Activated naive CD4-positive, alpha-beta T cell treated with anti-CD3 and anti-CD28 coated beads, Interleukin-2, amount 10 ng/mL, durations not matched to agents 7 days and 5 days (primary cell): ENCODE measurements at regions not wholly inside any gene's neighbourhood (a gene's known extent, or its start where the extent isn't known, plus 50 kb on each side); places are given as distances from the start of the nearest gene placed in this dataset.
"Not testable (repeated sequence)": the region's sequence is repeated elsewhere in the genome, so short reads cannot be mapped to it uniquely, and the experiment has no call there.

ENCODE experiments used
- CTCF ChIA-PET: fragments of 350-600 bp; sonication (Branson Sonifier 250); formaldehyde crosslinking; loops from one replicate; lab custom pipeline; 2021; ENCODE audit warnings: antibody characterized with exemption; lab: Charles Lee
- DNase-seq: peaks from one replicate; pipeline ENCODE4 v3.0.0-alpha.2; 2020
- H3K27ac Mint-ChIP-seq: one replicate; pipeline ENCODE4 v1.8.0; 2021; ENCODE audit warnings: mild to moderate bottlenecking, moderate library complexity, mixed read lengths
- H3K27me3 Mint-ChIP-seq: one replicate; pipeline ENCODE4 v1.8.0; 2021; ENCODE audit warnings: mild to moderate bottlenecking, mixed read lengths
- H3K36me3 Mint-ChIP-seq: one replicate; pipeline ENCODE4 v1.8.0; 2021; ENCODE audit warnings: mixed read lengths
- H3K4me1 Mint-ChIP-seq: one replicate; pipeline ENCODE4 v1.8.0; 2021; ENCODE audit warnings: mixed read lengths
- H3K4me3 Mint-ChIP-seq: one replicate; pipeline ENCODE4 v1.8.0; 2021; ENCODE audit warnings: mild to moderate bottlenecking, moderate library complexity, mixed read lengths
- H3K9me3 Mint-ChIP-seq: one replicate; pipeline ENCODE4 v1.8.0; 2021; ENCODE audit warnings: mixed read lengths

DNA sequence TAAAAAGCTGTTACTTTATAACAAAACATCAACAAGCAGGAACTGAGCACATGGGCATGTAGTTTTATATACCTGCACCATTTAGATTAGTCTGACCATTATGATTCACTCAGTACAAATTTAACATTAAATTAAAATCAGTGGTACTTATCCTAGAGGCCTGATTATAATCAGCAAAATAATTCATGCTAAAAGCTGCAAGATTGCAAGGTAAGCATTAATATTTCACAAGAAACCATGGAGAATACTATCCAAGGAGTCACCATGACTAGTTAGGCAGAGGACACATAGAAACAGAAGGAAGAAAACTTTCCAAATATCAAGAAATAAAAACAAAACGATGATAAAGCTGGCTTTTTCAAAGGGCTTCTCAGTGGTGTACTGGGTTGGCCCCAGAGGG, 297.5 kb downstream of the KLF13 start:
- DNase-seq, H3K9me3 Mint-ChIP-seq, H3K27me3 Mint-ChIP-seq, CTCF ChIA-PET, H3K36me3 Mint-ChIP-seq, H3K4me3 Mint-ChIP-seq, H3K4me1 Mint-ChIP-seq, H3K27ac Mint-ChIP-seq: not testable (repeated sequence)

DNA sequence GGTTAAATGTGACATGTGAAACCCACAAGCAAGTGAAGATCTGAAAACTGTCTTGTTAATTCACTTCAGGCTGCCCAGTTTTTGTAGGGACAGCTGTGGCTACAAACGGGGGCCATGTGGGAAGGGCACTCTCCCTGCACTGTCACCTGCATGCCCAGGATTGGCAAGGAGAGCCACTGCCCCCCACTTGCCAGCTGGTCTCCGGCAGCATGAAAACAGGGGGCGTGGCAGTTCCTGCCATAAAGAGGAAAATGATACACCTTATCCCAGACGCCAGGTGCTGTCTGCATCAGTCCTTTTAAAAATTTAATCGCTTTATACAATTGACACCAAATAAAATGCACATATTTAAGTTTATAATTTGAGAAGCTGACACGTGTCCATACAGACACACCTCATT, 309.1 kb downstream of the KLF13 start:
- H3K27ac Mint-ChIP-seq, H3K36me3 Mint-ChIP-seq, H3K9me3 Mint-ChIP-seq, H3K27me3 Mint-ChIP-seq, H3K4me3 Mint-ChIP-seq, DNase-seq, CTCF ChIA-PET, H3K4me1 Mint-ChIP-seq: not testable (repeated sequence)

DNA sequence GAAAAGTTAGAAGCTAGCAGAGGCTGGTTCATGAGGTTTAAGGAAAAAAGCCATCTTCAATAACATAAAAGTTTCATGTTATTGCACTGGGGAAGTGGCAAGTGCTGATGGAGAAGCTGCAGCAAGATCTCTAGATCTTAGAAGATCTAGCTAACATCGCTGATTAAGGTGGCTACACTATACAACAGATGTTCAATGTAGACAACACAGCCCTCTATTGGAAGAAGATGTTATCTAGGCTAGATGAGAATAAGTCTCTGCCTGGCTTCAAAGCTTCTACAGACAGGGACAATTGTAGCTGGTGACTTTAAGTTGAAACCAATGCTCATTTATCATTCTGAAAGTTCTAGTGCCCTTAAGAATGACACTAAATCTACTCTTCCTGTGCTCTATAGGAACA, 310.3 kb downstream of the KLF13 start:
- H3K27ac Mint-ChIP-seq, DNase-seq, H3K9me3 Mint-ChIP-seq: not testable (repeated sequence)

GRCh38 chr15:31643955-31644354, 317.3 kb downstream of the KLF13 start:
- H3K27ac Mint-ChIP-seq, H3K36me3 Mint-ChIP-seq, H3K4me3 Mint-ChIP-seq, CTCF ChIA-PET, H3K4me1 Mint-ChIP-seq, DNase-seq, H3K9me3 Mint-ChIP-seq: not testable (repeated sequence)
- H3K27me3 Mint-ChIP-seq: peaks cover 21% of the 10 kb centered on the region

More for the DNA sequence above, 310.3 kb downstream of the KLF13 start:
- CTCF ChIA-PET, H3K36me3 Mint-ChIP-seq, H3K4me1 Mint-ChIP-seq, H3K27me3 Mint-ChIP-seq, H3K4me3 Mint-ChIP-seq: not testable (repeated sequence)

DNA sequence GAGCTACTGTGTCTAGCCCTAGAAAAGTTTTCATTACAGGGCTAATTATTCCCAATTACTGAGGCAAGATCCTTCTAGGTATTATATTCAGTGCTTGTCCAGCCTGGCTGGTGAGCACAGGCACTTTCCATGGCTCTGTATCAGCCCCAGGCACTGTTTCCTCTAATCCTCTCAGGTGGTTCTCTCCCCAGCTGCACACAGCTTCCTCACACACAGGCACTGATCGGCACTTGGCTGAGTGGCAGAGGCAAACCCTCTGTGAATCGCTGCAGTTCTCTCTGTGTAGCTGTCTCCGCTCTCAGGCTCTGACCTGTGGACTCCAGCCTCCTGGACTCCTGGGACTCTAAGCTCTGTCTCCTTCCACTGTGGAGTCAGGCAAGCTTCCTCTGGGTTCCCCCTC, 318.1 kb downstream of the KLF13 start:
- H3K4me1 Mint-ChIP-seq, H3K9me3 Mint-ChIP-seq, H3K4me3 Mint-ChIP-seq, DNase-seq, H3K27ac Mint-ChIP-seq, CTCF ChIA-PET, H3K36me3 Mint-ChIP-seq: not testable (repeated sequence)
- H3K27me3 Mint-ChIP-seq: peaks cover 20% of the 10 kb centered on the region

DNA sequence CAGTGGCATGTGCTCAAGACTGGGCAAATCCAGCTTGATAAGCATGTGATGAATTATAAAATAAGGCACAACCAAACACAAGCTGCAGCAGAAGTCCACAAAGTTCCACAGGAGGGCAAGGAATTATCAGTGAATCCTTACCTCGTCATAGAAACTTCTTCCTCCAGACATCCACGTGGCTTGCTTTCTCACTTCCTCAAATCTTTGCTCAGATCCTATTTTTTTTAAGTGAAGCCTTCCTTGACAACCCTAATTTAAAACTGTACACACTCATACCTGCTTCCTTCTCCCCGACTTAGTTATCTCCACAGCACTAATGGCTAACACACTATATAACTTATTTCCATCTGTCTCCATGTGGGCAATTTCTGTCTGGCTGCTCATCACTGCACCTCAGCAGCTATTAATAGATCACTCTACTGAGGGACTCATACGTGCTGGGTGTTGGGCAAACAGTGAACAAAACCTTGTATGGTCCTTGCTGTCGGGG, 320.7 kb downstream of the KLF13 start:
- not testable (repeated sequence) for H3K9me3 Mint-ChIP-seq, H3K4me3 Mint-ChIP-seq
- H3K27me3 Mint-ChIP-seq: peaks cover 20% of the 10 kb centered on the region

GRCh38 chr15:31649634-31650033, 323.0 kb downstream of the KLF13 start:
- H3K9me3 Mint-ChIP-seq, DNase-seq, H3K4me3 Mint-ChIP-seq, H3K27ac Mint-ChIP-seq, H3K4me1 Mint-ChIP-seq, H3K36me3 Mint-ChIP-seq, CTCF ChIA-PET: not testable (repeated sequence)
- H3K27me3 Mint-ChIP-seq: peaks cover 20% of the 10 kb centered on the region

More for the DNA sequence above, 320.7 kb downstream of the KLF13 start:
- CTCF ChIA-PET, H3K36me3 Mint-ChIP-seq, H3K4me1 Mint-ChIP-seq, DNase-seq, H3K27ac Mint-ChIP-seq: not testable (repeated sequence)

- H3K4me3 Mint-ChIP-seq, H3K9me3 Mint-ChIP-seq, H3K4me1 Mint-ChIP-seq, CTCF ChIA-PET, H3K36me3 Mint-ChIP-seq, H3K27ac Mint-ChIP-seq: not testable (repeated sequence)
- DNase-seq: peak; percentile 74
- peaks cover 16% of the 10 kb centered on the region for H3K27me3 Mint-ChIP-seq
Measured at GRCh38 chr15:31650055-31650701, 323.5 kb downstream of the KLF13 start.

GRCh38 chr15:31656915-31657314, 330.3 kb downstream of the KLF13 start:
- H3K4me1 Mint-ChIP-seq, CTCF ChIA-PET, DNase-seq, H3K4me3 Mint-ChIP-seq, H3K27ac Mint-ChIP-seq, H3K27me3 Mint-ChIP-seq, H3K9me3 Mint-ChIP-seq, H3K36me3 Mint-ChIP-seq: not testable (repeated sequence)

GRCh38 chr15:31660816-31661215, 334.2 kb downstream of the KLF13 start:
- Mint-ChIP-seq H3K9me3 (no peaks in the 10 kb centered on the region), H3K27me3 (no peaks in the 10 kb centered on the region)
- CTCF ChIA-PET: no interaction called here

DNA sequence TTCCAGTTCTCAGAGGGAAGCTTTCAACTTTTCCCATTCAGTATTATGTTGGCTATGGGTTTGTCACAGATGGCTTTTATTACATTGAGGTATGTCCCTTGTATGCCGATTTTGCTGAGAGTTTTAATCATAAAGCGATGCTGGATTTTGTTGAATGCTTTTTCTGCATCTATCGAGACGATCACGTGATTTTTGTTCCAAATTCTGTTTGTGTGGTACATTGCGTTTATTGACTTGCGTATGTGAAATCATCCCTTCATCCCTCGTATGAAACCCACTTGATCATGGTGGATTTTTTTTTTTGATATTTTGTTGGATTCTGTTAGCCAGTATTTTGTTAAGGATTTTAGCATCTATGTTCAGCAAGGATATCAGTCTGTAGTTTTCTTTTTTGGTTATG, 339.1 kb downstream of the KLF13 start:
- H3K4me3 Mint-ChIP-seq, H3K27me3 Mint-ChIP-seq, H3K27ac Mint-ChIP-seq, H3K4me1 Mint-ChIP-seq, DNase-seq, CTCF ChIA-PET, H3K9me3 Mint-ChIP-seq, H3K36me3 Mint-ChIP-seq: not testable (repeated sequence)

More at GRCh38 chr15:31660816-31661215, 334.2 kb downstream of the KLF13 start:
- no peak overlapping the region for H3K4me3 Mint-ChIP-seq
- no peak for DNase-seq
- H3K4me1 Mint-ChIP-seq: no peaks in the 10 kb centered on the region
- H3K27ac Mint-ChIP-seq: no peak overlapping the region
- no peaks in the 10 kb centered on the region for H3K36me3 Mint-ChIP-seq

- CTCF ChIA-PET, H3K9me3 Mint-ChIP-seq, H3K27ac Mint-ChIP-seq, H3K4me1 Mint-ChIP-seq, H3K4me3 Mint-ChIP-seq, H3K36me3 Mint-ChIP-seq, DNase-seq: not testable (repeated sequence)
- peaks cover 11% of the 10 kb centered on the region for H3K27me3 Mint-ChIP-seq
Measured at GRCh38 chr15:31669158-31669908, 342.7 kb downstream of the KLF13 start.

- peaks cover 17% of the 10 kb centered on the region for H3K27me3 Mint-ChIP-seq
- DNase-seq, H3K9me3 Mint-ChIP-seq, H3K36me3 Mint-ChIP-seq, H3K4me3 Mint-ChIP-seq, H3K27ac Mint-ChIP-seq, CTCF ChIA-PET, H3K4me1 Mint-ChIP-seq: not testable (repeated sequence)
Measured at GRCh38 chr15:31673263-31673662, 346.6 kb downstream of the KLF13 start.

DNA sequence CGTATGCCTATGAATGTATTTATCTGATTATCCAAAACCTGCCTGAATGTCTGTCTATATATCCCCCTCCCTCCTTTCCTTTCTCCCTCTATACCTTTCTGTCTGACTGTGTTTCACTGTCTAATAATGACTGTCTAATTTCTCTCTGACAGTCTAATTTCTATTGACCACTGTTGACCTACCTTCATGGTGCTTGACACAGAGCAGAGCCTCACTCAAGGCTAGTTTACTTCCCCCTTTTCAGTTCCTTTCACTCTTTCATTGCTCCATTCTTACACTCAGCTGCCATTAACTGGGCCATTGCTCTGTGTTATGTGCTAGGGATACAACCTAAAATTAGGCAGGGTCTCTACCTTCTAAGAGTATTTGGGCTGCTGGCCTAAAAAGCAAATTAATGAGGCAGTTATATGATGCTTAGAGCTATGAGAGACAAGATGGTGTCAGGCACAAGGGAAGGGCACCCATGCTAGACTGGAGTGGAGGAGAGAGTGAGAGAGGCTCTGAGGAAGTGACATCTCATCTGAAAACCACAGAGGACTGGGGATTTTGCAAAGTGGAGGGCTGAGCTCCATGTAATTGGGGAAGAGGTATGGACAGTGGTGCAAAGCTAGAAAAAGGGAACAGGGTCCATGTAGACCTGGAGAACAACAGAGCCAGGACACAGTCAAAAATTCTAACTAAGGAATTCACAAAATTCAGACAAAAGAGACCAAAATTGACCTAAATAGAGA, 348.6 kb upstream of the CHRNA7 start:
- H3K4me1 Mint-ChIP-seq, H3K36me3 Mint-ChIP-seq, H3K4me3 Mint-ChIP-seq, H3K9me3 Mint-ChIP-seq, H3K27ac Mint-ChIP-seq, CTCF ChIA-PET, DNase-seq: not testable (repeated sequence)
- H3K27me3 Mint-ChIP-seq: peaks cover 16% of the 10 kb centered on the region

DNA sequence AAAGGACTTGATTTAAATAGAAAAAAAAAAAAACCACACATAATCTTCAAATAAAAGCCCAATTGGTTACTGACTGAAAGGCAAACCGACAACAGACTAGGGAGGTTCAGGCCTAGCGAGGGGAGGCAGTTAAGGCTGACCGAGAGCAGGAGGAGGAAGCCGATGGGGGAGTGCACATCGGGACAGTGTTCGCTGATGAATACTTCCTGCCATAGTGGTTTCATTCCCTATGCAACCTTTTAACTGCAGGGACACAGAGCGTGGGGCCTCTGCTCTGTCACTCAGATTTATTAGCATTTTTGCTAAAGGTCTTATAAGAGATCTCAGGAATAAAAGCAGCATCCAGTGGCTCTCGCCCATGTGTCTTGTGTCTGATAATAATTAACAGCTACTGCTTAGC, 343.2 kb upstream of the CHRNA7 start:
- H3K36me3 Mint-ChIP-seq, H3K9me3 Mint-ChIP-seq, H3K27me3 Mint-ChIP-seq, H3K4me3 Mint-ChIP-seq, DNase-seq, H3K4me1 Mint-ChIP-seq, H3K27ac Mint-ChIP-seq, CTCF ChIA-PET: not testable (repeated sequence)
